ENCODE measurements at regions not wholly inside any gene's neighbourhood (a gene's known extent, or its start where the extent isn't known, plus 50 kb on each side); places are given as distances from the start of the nearest gene placed in this dataset.
"Not testable (repeated sequence)": the region's sequence is repeated elsewhere in the genome, so short reads cannot be mapped to it uniquely, and the experiment has no call there.

GRCh38 chr1:120950633-120951032, 61.1 kb downstream of the PPIAL4A start:
- not testable (repeated sequence) for TF ChIP-seq POLR2A, CTCF, POLR2AphosphoS5, EP300 (IDR thresholded peaks at IDR 0.05)

Data from gastroesophageal sphincter (tissue), 3 donors.